ENCODE measurements at regions not wholly inside any gene's neighbourhood (a gene's known extent, or its start where the extent isn't known, plus 50 kb on each side); places are given as distances from the start of the nearest gene placed in this dataset.

GRCh38 chr12:30257618-30258017 lies 438.1 kb downstream of the IPO8 start:
- no peak for TF ChIP-seq CTCF (IDR thresholded peaks at IDR 0.05)
- TF ChIP-seq POLR2AphosphoS5 (IDR thresholded peaks at IDR 0.05), result no peak
- no peak for TF ChIP-seq POLR2A (IDR thresholded peaks at IDR 0.05)

Data from breast epithelium (tissue), 3 donors.